Vagina (tissue), 2 donors: ENCODE measurements at regions not wholly inside any gene's neighbourhood (a gene's known extent, or its start where the extent isn't known, plus 50 kb on each side); places are given as distances from the start of the nearest gene placed in this dataset.

ENCODE experiments used
- POLR2A ChIP-seq, 2 donors: fragments of 450-650 bp; IDR thresholded peaks; one replicate each; pipeline ENCODE4 v1.6.1; 2017; ENCODE audit warnings: antibody characterized with exemption in 2 of 2, mild to moderate bottlenecking in 2 of 2, moderate library complexity in 2 of 2
- POLR2AphosphoS5 ChIP-seq, 2 donors: sonication (generic); formaldehyde crosslinking; IDR thresholded peaks; one replicate each; pipeline ENCODE4 v1.9.0; 2017; ENCODE audit warnings: antibody characterized with exemption in 2 of 2, mild to moderate bottlenecking in 2 of 2, low read depth in 1 of 2; ENCODE audit not compliant: insufficient read depth in 1 of 2
- TF ChIP-seq, protein P1 (sequence below), 3 experiments: fragments of 450-650 bp in 2 of 3; fragments of 200-600 bp in 1 of 3; sonication (generic) in 1 of 3; IDR thresholded peaks; one replicate each; pipeline ENCODE4 v1.5.1; 2017 to 2019; ENCODE audit warnings: antibody characterized with exemption in 3 of 3, mild to moderate bottlenecking in 2 of 3, moderate library complexity in 2 of 3

DNA sequence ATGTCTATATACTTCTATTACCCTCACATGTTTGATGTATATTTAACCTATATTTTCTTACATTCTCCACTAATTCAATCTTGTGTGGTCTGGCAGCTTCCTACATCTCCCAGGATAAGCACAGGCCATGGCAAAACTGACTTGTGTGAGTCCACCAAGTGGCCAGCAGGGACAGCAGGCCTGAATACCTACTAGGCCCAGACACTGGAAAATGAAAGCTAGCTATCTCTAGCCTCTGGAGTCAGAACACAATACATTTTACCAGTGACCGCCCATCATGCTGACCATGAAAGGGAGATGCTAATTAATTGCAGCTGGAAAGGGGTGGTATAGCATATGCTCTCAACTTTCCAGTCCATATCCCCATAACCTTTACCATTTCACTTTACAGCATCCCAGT is 132.3 kb downstream of the PCTP start:
- TF ChIP-seq, protein P1, sequence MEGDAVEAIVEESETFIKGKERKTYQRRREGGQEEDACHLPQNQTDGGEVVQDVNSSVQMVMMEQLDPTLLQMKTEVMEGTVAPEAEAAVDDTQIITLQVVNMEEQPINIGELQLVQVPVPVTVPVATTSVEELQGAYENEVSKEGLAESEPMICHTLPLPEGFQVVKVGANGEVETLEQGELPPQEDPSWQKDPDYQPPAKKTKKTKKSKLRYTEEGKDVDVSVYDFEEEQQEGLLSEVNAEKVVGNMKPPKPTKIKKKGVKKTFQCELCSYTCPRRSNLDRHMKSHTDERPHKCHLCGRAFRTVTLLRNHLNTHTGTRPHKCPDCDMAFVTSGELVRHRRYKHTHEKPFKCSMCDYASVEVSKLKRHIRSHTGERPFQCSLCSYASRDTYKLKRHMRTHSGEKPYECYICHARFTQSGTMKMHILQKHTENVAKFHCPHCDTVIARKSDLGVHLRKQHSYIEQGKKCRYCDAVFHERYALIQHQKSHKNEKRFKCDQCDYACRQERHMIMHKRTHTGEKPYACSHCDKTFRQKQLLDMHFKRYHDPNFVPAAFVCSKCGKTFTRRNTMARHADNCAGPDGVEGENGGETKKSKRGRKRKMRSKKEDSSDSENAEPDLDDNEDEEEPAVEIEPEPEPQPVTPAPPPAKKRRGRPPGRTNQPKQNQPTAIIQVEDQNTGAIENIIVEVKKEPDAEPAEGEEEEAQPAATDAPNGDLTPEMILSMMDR (IDR thresholded peaks at IDR 0.05) = no peak
- TF ChIP-seq POLR2A (IDR thresholded peaks at IDR 0.05) (no peak), POLR2AphosphoS5 (IDR thresholded peaks at IDR 0.05; ENCODE audit: insufficient read depth in 1 of 2, low read depth in 1 of 2) (no peak)
